Activated CD4-positive, alpha-beta T cell treated with anti-CD3 and anti-CD28 coated beads for 36 hours (primary cell): ENCODE measurements at regions not wholly inside any gene's neighbourhood (a gene's known extent, or its start where the extent isn't known, plus 50 kb on each side); places are given as distances from the start of the nearest gene placed in this dataset.

ENCODE experiments used
- ATAC-seq: fragments of 200-7000 bp; cut with Tn5 transposase; one replicate; pipeline ENCODE4 v1.10.0; 2021; ENCODE audit warnings: mild to moderate bottlenecking, moderate library complexity
- CTCF ChIA-PET: fragments of 350-600 bp; sonication (Branson Sonifier 250); formaldehyde crosslinking; loops from one replicate; lab custom pipeline; 2021; ENCODE audit warnings: antibody characterized with exemption; lab: Charles Lee
- POLR2A ChIA-PET: fragments of 350-600 bp; sonication (Branson Sonifier 250); formaldehyde crosslinking; loops from one replicate; lab custom pipeline; 2021; ENCODE audit warnings: antibody characterized with exemption, inconsistent platforms; lab: Charles Lee
- DNase-seq: peaks from one replicate; pipeline ENCODE4 v3.0.0-alpha.2; 2020
- H3K27ac Mint-ChIP-seq: one replicate; pipeline ENCODE4 v1.8.0; 2021; ENCODE audit warnings: mixed read lengths
- H3K27me3 Mint-ChIP-seq: one replicate; pipeline ENCODE4 v1.8.0; 2021; ENCODE audit warnings: mixed read lengths
- H3K36me3 Mint-ChIP-seq: one replicate; pipeline ENCODE4 v1.8.0; 2021; ENCODE audit warnings: low read depth, mixed read lengths
- H3K4me1 Mint-ChIP-seq: one replicate; pipeline ENCODE4 v1.8.0; 2021; ENCODE audit warnings: mixed read lengths
- H3K4me3 Mint-ChIP-seq: one replicate; pipeline ENCODE4 v1.8.0; 2021; ENCODE audit warnings: mild to moderate bottlenecking, moderate library complexity, mixed read lengths
- H3K9me3 Mint-ChIP-seq: one replicate; pipeline ENCODE4 v1.8.0; 2021; ENCODE audit warnings: low read depth, mixed read lengths
- intact Hi-C, 2 experiments: fragments of 100-400 bp; cut with DNase I in 1 of 2; cut with micrococcal nuclease in 1 of 2; formaldehyde crosslinking; loops; one replicate each; pipeline versions ENCODE4 v1.14.2 to v1.15.1; 2022 to 2024; cut with DNase I, micrococcal nuclease

DNA sequence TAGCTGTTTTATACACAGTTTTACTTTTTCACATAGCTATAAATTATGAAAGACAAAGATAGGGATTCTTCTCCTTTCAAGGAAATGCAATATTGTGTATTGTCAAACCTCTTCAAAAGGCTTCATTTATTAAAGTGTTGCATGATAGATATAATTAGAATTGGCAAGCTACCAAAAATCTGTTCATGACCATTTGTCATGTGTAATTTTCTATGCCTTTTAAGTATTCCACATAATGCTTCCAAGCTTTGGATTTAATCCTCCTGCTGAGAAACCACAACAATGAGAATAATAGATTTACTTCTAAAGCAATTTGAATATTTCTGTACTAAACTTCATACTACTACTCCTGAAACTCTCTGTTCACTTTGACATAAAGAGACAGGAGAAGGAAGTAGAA, 403.2 kb upstream of the CCDC179 start:
- ChIA-PET POLR2A (no interaction called here), CTCF (no interaction called here)
- Mint-ChIP-seq H3K27me3 (no peaks in the 10 kb centered on the region), H3K27ac (no peak overlapping the region), H3K4me1 (no peaks in the 10 kb centered on the region), H3K4me3 (no peak overlapping the region), H3K9me3 (peaks cover 4% of the 10 kb centered on the region), H3K36me3 (no peaks in the 10 kb centered on the region)
- ATAC-seq = no peak
- intact Hi-C loops = no loop called here
- no peak for DNase-seq

DNA sequence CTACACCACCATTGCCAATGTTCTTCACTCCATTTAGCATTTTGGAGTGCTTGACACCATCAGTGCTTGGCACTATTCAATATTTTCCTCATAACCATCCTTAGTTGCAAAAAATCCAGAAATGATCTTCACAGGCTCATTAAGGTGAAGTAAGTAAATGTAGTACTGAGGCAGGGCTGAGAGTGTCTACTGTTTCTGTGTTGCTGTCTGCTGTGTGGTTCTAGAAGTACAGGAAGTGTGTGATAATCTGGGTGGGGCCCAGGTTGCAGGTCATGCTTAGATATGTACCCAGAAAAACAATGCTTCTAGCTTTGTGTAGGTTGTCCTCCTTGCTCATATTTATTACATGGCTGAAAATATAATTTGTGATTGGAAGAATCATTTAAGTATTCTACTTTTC, 411.8 kb upstream of the CCDC179 start:
- H3K4me3 Mint-ChIP-seq = no peak overlapping the region
- H3K27me3 Mint-ChIP-seq = no peaks in the 10 kb centered on the region
- H3K27ac Mint-ChIP-seq = no peak overlapping the region
- ATAC-seq = no peak
- H3K9me3 Mint-ChIP-seq = no peaks in the 10 kb centered on the region
- no peak for DNase-seq
- H3K4me1 Mint-ChIP-seq = no peaks in the 10 kb centered on the region
- ChIA-PET POLR2A (no interaction called here), CTCF (no interaction called here)
- no peaks in the 10 kb centered on the region for H3K36me3 Mint-ChIP-seq
- intact Hi-C loops = no loop called here

DNA sequence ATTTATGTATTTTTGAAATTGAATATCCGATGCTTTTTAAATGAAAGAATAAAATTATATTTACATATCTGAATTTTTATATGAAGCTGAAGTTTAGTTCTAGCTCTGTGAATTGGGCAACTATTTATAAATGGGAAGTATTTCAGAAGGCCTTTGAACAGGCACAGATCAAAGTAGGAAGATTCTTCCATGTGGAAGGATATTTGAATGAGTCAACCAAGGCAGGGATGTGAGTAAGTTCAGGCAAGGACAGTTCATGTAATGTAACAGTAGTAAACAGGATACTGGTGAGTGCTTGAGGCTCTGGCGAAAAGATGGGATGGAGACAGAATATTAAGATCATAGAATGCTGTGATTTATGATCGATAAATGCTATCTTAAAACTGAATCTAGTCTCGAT, 417.8 kb upstream of the CCDC179 start:
- Mint-ChIP-seq H3K4me3 (no peak overlapping the region), H3K4me1 (no peaks in the 10 kb centered on the region), H3K27me3 (no peaks in the 10 kb centered on the region), H3K9me3 (peaks cover 2% of the 10 kb centered on the region), H3K36me3 (no peaks in the 10 kb centered on the region), H3K27ac (no peak overlapping the region)
- ATAC-seq = no peak
- ChIA-PET POLR2A (no interaction called here), CTCF (no interaction called here)
- no peak for DNase-seq
- intact Hi-C loops = no loop called here

DNA sequence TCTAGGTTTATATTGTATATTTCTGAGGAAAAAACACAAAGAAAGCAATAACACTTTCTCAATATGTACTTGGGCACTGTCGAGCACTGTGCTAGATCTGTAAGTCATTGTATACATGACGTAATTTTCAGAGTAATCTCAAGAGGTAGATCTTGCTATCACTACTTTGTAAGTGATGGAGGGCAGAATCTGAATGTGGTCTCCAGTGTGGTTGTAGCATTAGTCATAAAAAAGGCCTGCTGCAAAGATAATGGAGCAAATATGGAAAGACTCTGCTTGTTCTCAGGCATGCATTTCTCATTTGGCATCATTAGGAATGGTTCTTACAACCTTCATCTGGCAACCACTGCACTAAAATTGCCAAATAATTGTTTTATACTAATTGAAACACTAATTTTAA, 419.8 kb upstream of the CCDC179 start:
- Mint-ChIP-seq H3K27me3 (no peaks in the 10 kb centered on the region), H3K4me3 (no peak overlapping the region), H3K4me1 (no peaks in the 10 kb centered on the region), H3K36me3 (no peaks in the 10 kb centered on the region), H3K27ac (no peak overlapping the region), H3K9me3 (peaks cover 2% of the 10 kb centered on the region)
- POLR2A ChIA-PET = no interaction called here
- ATAC-seq (no peak), DNase-seq (no peak)
- CTCF ChIA-PET = no interaction called here
- intact Hi-C loops = no loop called here

DNA sequence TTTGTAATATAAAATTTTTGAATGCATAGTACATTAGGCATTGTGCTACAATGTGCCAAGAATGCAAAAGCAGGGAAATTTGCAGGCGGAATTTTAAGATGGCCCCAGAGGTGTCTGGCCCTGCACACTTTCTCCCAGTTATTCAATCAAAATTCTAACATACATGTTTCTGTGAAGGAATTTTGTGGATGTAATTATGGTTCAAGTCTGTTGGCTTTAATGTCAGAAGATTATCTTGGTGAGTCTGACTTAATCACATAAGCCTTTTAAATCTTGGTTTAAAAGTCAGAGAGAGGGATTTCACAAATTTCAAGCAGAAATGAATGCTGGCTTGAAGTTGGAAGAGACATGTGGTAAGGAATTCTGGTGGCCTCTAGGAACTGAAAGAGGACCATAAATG, 423.4 kb upstream of the CCDC179 start:
- no peak overlapping the region for H3K4me3 Mint-ChIP-seq
- H3K27ac Mint-ChIP-seq = no peak overlapping the region
- ATAC-seq (no peak), DNase-seq (no peak)
- H3K36me3 Mint-ChIP-seq = no peaks in the 10 kb centered on the region
- no peaks in the 10 kb centered on the region for H3K4me1 Mint-ChIP-seq
- no peaks in the 10 kb centered on the region for H3K9me3 Mint-ChIP-seq
- H3K27me3 Mint-ChIP-seq = no peaks in the 10 kb centered on the region
- intact Hi-C loops = no loop called here
- ChIA-PET CTCF (interaction anchor here (1.0 kb wide), 1 partner anchor 11 kb away, joined by 3 read pairs; no protein-coding TSS in a partner anchor), POLR2A (no interaction called here)

DNA sequence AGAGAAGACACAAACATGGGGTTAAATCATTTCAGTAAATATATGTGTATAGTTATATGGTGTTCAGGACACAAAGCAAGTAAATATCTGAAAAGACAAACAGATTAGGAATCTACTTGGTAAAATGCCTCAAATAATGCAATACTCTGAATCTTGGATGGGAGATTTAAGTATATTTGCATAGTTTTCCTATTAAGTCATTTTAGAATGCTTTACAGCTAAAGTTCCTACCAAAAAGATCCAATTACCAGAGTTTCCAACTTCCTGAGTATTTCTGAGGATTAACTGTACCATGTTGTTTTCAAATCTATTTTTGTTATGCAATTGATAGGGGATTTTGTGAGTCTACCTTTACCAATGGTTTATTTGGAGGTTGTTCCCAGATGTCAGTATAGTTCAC, 424.4 kb upstream of the CCDC179 start:
- ChIA-PET POLR2A (no interaction called here), CTCF (no interaction called here)
- DNase-seq (no peak), ATAC-seq (no peak)
- Mint-ChIP-seq H3K9me3 (no peaks in the 10 kb centered on the region), H3K4me3 (no peak overlapping the region), H3K27ac (no peak overlapping the region), H3K27me3 (no peaks in the 10 kb centered on the region), H3K4me1 (no peaks in the 10 kb centered on the region), H3K36me3 (no peaks in the 10 kb centered on the region)
- intact Hi-C loops = no loop called here

DNA sequence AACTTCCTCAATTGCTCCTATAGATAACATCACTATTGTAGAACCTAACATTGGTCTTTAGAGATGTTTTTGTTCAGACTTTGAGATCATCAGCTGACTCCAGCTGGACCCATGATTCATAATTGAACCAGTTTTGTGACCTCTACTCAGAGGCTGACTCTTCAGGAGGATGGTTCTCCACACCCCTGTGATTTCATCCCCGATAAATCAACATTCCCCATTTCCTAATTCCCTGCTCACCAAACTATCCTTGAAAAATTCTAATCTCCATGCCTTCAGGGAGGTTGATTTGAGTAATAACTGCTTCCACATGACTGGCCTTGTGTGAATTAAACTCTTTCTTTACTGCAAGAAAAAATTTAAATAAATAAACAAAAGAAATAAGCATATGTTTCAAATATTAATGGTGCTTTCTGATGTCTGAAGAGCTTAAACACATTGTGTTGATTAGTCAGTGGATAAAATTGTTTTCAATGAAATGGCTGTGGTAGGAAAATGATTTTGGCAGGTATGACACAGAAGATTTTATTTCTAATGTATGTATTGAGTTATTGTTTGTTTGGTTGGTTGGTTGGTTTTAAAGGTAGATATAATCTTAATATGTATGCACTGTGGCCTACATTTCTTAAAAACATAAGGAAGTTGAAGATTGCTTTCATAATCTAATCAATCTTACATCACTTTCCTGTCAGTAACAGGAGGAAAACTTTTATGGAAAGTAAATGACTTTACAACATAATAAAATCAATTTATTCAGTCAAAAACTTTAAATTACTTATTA, 427.9 kb upstream of the CCDC179 start:
- POLR2A ChIA-PET = no interaction called here
- Mint-ChIP-seq H3K27ac (no peak overlapping the region), H3K36me3 (no peaks in the 10 kb centered on the region), H3K4me1 (no peaks in the 10 kb centered on the region), H3K4me3 (no peak overlapping the region), H3K9me3 (peaks cover 5% of the 10 kb centered on the region), H3K27me3 (no peaks in the 10 kb centered on the region)
- ATAC-seq (no peak), DNase-seq (no peak)
- intact Hi-C loops = no loop called here
- CTCF ChIA-PET = no interaction called here

DNA sequence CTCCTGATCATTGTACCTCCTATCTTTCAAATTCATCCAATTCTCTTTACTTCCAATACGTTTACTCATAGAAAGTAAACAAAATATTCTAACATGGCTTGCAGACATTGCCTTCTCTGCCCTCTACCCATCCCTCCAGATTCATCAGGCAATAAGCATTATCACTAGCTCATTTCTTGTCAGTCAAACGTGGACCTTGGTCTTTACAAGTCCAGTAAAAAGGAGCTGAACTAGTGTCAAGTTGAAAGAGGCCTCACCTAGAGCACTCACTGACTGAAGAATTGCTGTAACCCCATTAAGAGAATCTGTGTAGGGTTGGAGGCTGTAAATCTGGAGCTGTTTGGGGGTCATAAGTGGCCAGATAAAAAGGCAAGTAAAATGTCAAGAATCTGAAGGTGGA, 435.0 kb upstream of the CCDC179 start:
- intact Hi-C loops = no loop called here
- H3K4me3 Mint-ChIP-seq = no peak overlapping the region
- no peak overlapping the region for H3K27ac Mint-ChIP-seq
- H3K27me3 Mint-ChIP-seq = no peaks in the 10 kb centered on the region
- CTCF ChIA-PET = interaction anchor here (0.8 kb wide), 1 partner anchor 12 kb away, joined by 3 read pairs; no protein-coding TSS in a partner anchor
- POLR2A ChIA-PET = no interaction called here
- H3K9me3 Mint-ChIP-seq = peaks cover 6% of the 10 kb centered on the region
- no peaks in the 10 kb centered on the region for H3K36me3 Mint-ChIP-seq
- DNase-seq (no peak), ATAC-seq (no peak)
- H3K4me1 Mint-ChIP-seq = no peaks in the 10 kb centered on the region

DNA sequence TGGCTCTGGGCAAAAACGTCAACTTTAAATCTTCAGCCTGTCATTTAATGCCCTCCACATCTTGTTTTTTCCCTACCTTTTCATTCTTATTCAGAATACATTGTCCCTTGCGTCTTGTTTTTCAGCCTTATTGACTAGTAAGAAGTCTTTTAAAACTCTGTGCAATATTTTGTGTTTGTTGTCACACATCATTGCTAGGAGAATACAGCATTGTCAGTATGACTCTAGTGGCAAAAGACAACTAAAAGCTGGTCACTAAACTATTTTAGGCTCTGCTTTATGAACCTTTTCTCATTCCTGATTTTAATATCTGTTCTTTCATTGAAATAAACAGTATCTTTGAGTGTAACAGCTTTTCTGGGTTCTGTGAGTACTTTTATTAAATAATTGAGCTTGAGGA, 447.8 kb upstream of the CCDC179 start:
- CTCF ChIA-PET = no interaction called here
- Mint-ChIP-seq H3K27me3 (no peaks in the 10 kb centered on the region), H3K27ac (no peak overlapping the region), H3K4me1 (no peaks in the 10 kb centered on the region), H3K9me3 (peaks cover 16% of the 10 kb centered on the region), H3K4me3 (no peak overlapping the region), H3K36me3 (no peaks in the 10 kb centered on the region)
- DNase-seq = no peak
- POLR2A ChIA-PET = no interaction called here
- intact Hi-C loops = no loop called here
- no peak for ATAC-seq

DNA sequence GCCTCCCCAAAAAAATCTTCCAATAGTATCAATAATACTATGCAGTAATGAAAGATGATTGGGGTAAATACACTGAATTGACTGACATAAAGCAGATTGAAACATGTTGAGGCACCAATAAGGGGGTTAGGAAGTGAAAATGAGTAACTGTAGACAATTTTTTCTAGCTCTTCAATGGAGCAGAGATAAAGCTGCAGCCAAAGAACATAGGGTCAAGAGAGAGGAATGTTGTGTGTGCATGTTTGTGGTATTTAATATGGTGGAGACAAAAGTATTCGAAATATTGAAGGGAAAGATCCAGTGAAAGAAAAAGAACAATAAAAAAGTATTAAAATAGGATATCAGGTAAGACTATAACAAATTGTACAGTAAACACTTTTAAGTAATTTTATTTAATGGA, 450.0 kb upstream of the CCDC179 start:
- DNase-seq = no peak
- intact Hi-C loops = no loop called here
- Mint-ChIP-seq H3K27ac (no peak overlapping the region), H3K27me3 (no peaks in the 10 kb centered on the region), H3K36me3 (no peaks in the 10 kb centered on the region), H3K9me3 (peaks cover 12% of the 10 kb centered on the region), H3K4me3 (no peak overlapping the region), H3K4me1 (no peaks in the 10 kb centered on the region)
- ChIA-PET CTCF (no interaction called here), POLR2A (no interaction called here)
- ATAC-seq = no peak

DNA sequence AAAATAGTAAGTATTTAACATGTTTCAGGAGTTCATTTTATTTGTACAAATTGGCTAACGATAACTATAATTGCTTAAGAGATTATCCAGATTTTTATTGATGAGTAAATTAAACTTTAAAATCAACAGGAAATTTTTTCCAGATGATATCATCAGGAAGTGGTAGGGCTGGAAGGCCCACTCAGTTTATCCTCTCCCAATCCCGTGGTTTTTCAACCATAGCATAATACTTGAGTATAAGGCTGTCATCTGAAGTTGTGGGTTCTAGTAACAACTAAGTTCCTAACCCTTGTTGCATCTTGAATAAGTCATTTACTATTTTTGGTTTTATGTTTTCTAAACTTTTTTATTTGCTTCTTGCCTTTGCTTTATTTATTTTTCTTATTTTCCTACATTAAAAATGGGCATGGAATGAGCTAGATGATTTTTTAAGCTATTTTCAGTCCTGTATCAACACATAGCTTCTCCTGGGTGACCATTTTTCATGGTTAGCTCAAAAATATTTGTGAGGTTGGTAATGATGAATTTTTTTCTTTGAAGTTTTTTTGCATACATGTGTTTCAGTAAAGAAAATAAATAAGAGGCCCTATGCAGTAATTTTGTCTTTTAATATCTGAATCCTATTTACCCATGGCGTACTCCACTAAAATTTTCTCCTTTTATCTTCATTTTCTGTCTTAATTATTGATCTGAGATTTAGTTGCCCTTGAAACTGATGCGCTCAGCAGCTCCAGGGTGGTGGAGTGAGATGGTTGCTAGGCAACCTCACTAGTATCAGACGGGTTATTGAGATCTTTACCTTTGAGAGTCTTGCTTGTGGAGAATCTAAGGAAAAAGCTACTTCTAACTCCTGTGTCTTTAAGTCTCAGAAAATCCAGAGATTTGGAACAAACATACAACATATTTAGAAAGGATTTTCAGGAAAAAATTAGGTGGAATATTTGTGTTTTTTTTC, 452.0 kb upstream of the CCDC179 start:
- Mint-ChIP-seq H3K9me3 (peaks cover 11% of the 10 kb centered on the region), H3K36me3 (no peaks in the 10 kb centered on the region), H3K4me3 (no peak overlapping the region), H3K4me1 (no peaks in the 10 kb centered on the region), H3K27ac (no peak overlapping the region), H3K27me3 (no peaks in the 10 kb centered on the region)
- CTCF ChIA-PET = interaction anchor here (1.9 kb wide), 1 partner anchor 31 kb away, joined by 5 read pairs; no protein-coding TSS in a partner anchor
- ATAC-seq (no peak), DNase-seq (no peak)
- POLR2A ChIA-PET = no interaction called here
- intact Hi-C loops = no loop called here

DNA sequence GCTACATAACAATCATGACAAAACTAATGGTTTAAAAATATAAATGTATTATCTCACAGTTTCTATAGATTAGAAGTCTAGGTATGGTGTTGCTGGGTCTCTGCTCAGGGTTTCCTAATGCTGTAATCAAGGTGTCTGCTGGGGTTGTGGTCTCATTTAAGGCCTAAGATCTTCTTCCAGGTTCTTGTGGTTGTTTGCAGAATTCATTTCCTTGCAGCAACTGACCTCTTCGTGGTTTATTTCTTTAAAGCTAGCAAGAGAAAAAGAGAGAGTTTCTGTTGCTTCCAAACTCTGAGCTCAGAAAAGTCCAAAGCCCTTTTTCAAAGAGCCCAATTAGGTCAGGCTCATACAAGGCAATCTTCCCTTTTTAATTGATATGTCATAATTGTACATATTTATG, 452.7 kb upstream of the CCDC179 start:
- no peak overlapping the region for H3K4me3 Mint-ChIP-seq
- DNase-seq (no peak), ATAC-seq (no peak)
- POLR2A ChIA-PET = no interaction called here
- no peaks in the 10 kb centered on the region for H3K27me3 Mint-ChIP-seq
- H3K36me3 Mint-ChIP-seq = no peaks in the 10 kb centered on the region
- intact Hi-C loops = no loop called here
- CTCF ChIA-PET = interaction anchor here (1.9 kb wide), 1 partner anchor 30 kb away, joined by 5 read pairs; no protein-coding TSS in a partner anchor
- no peaks in the 10 kb centered on the region for H3K4me1 Mint-ChIP-seq
- H3K9me3 Mint-ChIP-seq = peaks cover 11% of the 10 kb centered on the region
- H3K27ac Mint-ChIP-seq = no peak overlapping the region
